ENCODE measurements at regions not wholly inside any gene's neighbourhood (a gene's known extent, or its start where the extent isn't known, plus 50 kb on each side); places are given as distances from the start of the nearest gene placed in this dataset.

GRCh38 chr14:65153101-65153500 lies 50.8 kb upstream of the MAX start:
- no peak for DNase-seq (ENCODE audit: low spot score in 2 of 2, unreplicated experiment in 2 of 2)
- Mint-ChIP-seq H3K4me3 (no peak overlapping the region), H3K36me3 (no peaks in the 10 kb centered on the region), H3K27me3 (ENCODE audit: low read depth) (no peaks in the 10 kb centered on the region), H3K9me3 (no peaks in the 10 kb centered on the region), H3K4me1 (peaks cover 21% of the 10 kb centered on the region), H3K27ac (no peak overlapping the region)
- TF ChIP-seq CTCF (IDR thresholded peaks at IDR 0.05; ENCODE audit: unreplicated experiment): no peak

- no peak for TF ChIP-seq CTCF (IDR thresholded peaks at IDR 0.05; ENCODE audit: unreplicated experiment)
- DNase-seq (ENCODE audit: low spot score in 2 of 2, unreplicated experiment in 2 of 2): no peak
- no peak overlapping the region for H3K4me3 Mint-ChIP-seq
- no peaks in the 10 kb centered on the region for H3K36me3 Mint-ChIP-seq
- H3K4me1 Mint-ChIP-seq: peaks cover 18% of the 10 kb centered on the region
- H3K27ac Mint-ChIP-seq: peak overlapping the region; percentile 79
- H3K9me3 Mint-ChIP-seq: no peaks in the 10 kb centered on the region
- H3K27me3 Mint-ChIP-seq (ENCODE audit: low read depth): no peaks in the 10 kb centered on the region
These were observed 54.5 kb upstream of the MAX start for GRCh38 chr14:65156568-65157366.

GRCh38 chr14:65159281-65160062 lies 57.2 kb upstream of the MAX start:
- DNase-seq (ENCODE audit: low spot score in 2 of 2, unreplicated experiment in 2 of 2): no peak
- no peak overlapping the region for H3K4me3 Mint-ChIP-seq
- H3K27ac Mint-ChIP-seq: peak overlapping the region; percentile 73
- H3K4me1 Mint-ChIP-seq: peaks cover 18% of the 10 kb centered on the region
- TF ChIP-seq CTCF (IDR thresholded peaks at IDR 0.05; ENCODE audit: unreplicated experiment): no peak
- H3K27me3 Mint-ChIP-seq (ENCODE audit: low read depth): no peaks in the 10 kb centered on the region
- H3K9me3 Mint-ChIP-seq: no peaks in the 10 kb centered on the region
- H3K36me3 Mint-ChIP-seq: no peaks in the 10 kb centered on the region

GRCh38 chr14:65160091-65160490 lies 57.8 kb upstream of the MAX start:
- TF ChIP-seq CTCF (IDR thresholded peaks at IDR 0.05; ENCODE audit: unreplicated experiment): no peak
- Mint-ChIP-seq H3K4me1 (peaks cover 18% of the 10 kb centered on the region), H3K4me3 (no peak overlapping the region), H3K27me3 (ENCODE audit: low read depth) (no peaks in the 10 kb centered on the region), H3K36me3 (no peaks in the 10 kb centered on the region), H3K9me3 (no peaks in the 10 kb centered on the region), H3K27ac (peak overlapping the region; percentile 73)
- no peak for DNase-seq (ENCODE audit: low spot score in 2 of 2, unreplicated experiment in 2 of 2)

GRCh38 chr14:65162031-65162430 lies 59.7 kb upstream of the MAX start:
- no peaks in the 10 kb centered on the region for H3K27me3 Mint-ChIP-seq (ENCODE audit: low read depth)
- H3K4me3 Mint-ChIP-seq: no peak overlapping the region
- H3K36me3 Mint-ChIP-seq: no peaks in the 10 kb centered on the region
- H3K27ac Mint-ChIP-seq: no peak overlapping the region
- H3K9me3 Mint-ChIP-seq: no peaks in the 10 kb centered on the region
- DNase-seq (ENCODE audit: low spot score in 2 of 2, unreplicated experiment in 2 of 2): no peak
- no peak for TF ChIP-seq CTCF (IDR thresholded peaks at IDR 0.05; ENCODE audit: unreplicated experiment)
- peaks cover 7% of the 10 kb centered on the region for H3K4me1 Mint-ChIP-seq

All from mesothelial cell of epicardium (in vitro differentiated cells).